T-cell (primary cell): ENCODE measurements at regions not wholly inside any gene's neighbourhood (a gene's known extent, or its start where the extent isn't known, plus 50 kb on each side); places are given as distances from the start of the nearest gene placed in this dataset.

Source experiments
- ATAC-seq, 4 experiments: fragments of 200-7000 bp in 3 of 4; fragments of 150-1000 bp in 1 of 4; cut with Tn5 transposase; replicated peaks in 1 of 4; 1 replicate in 3 of 4; 2 replicates in 1 of 4; pipeline ENCODE4 v1.10.0; 2021; ENCODE audit warnings: moderate library complexity in 3 of 4, mild to moderate bottlenecking in 2 of 4, moderate number of reproducible peaks in 1 of 4
- CTCF ChIA-PET, 2 donors: fragments of 300-600 bp; sonication (Branson Sonifier 250); formaldehyde crosslinking; loops; one replicate each; lab custom pipeline; 2022; ENCODE audit warnings: antibody characterized with exemption in 2 of 2; lab: Charles Lee
- POLR2A ChIA-PET, 2 donors: fragments of 300-600 bp; sonication (Branson Sonifier 250); formaldehyde crosslinking; loops; one replicate each; lab custom pipeline; 2022; ENCODE audit warnings: antibody characterized with exemption in 2 of 2; lab: Charles Lee
- DNase-seq, 35 experiments: peaks; one replicate each; pipeline versions ENCODE4 v3.0.0 to v3.0.0-alpha.2; 2013 to 2023
- H3K27ac ChIP-seq: one replicate; pipeline ENCODE4 v1.5.1; 2013; ENCODE audit warnings: low read length
- H3K27me3 ChIP-seq, 2 experiments: replicated peaks in 1 of 2; 1 replicate in 1 of 2; 2 replicates in 1 of 2; pipeline versions ENCODE4 v1.6.1 to v1.7.0; 2013; ENCODE audit warnings: low read length in 1 of 2, mixed read lengths in 1 of 2; ENCODE audit not compliant: control insufficient read depth in 2 of 2, insufficient read depth in 2 of 2; ENCODE audit errors: extremely low read depth in 1 of 2
- H3K36me3 ChIP-seq, 2 donors: 1 replicate in 1 of 2; 2 replicates in 1 of 2; pipeline versions ENCODE4 v1.6.1 to v1.7.0; 2013; ENCODE audit warnings: low read length in 1 of 2; ENCODE audit not compliant: control insufficient read depth in 2 of 2, insufficient read depth in 1 of 2; ENCODE audit errors: extremely low read depth in 1 of 2
- H3K4me1 ChIP-seq, 2 experiments: 1 replicate in 1 of 2; 2 replicates in 1 of 2; pipeline versions ENCODE4 v1.6.1 to v1.7.0; 2013; ENCODE audit warnings: low read length in 2 of 2, mixed read lengths in 1 of 2; ENCODE audit not compliant: insufficient read depth in 2 of 2, control insufficient read depth in 1 of 2; ENCODE audit errors: extremely low read depth in 1 of 2
- H3K4me3 ChIP-seq, 2 donors: 1 replicate in 1 of 2; 2 replicates in 1 of 2; pipeline versions ENCODE4 v1.5.1 to v1.7.0; 2013; ENCODE audit warnings: mild to moderate bottlenecking in 2 of 2, low read length in 1 of 2, moderate library complexity in 1 of 2; ENCODE audit not compliant: control insufficient read depth in 1 of 2; ENCODE audit errors: extremely low read depth in 1 of 2
- H3K9me3 ChIP-seq: 2 replicates; pipeline ENCODE4 v1.7.0; 2013
- H3K27ac Mint-ChIP-seq, 2 donors: one replicate each; pipeline ENCODE4 v1.8.0; 2020 to 2021; ENCODE audit warnings: mild to moderate bottlenecking in 2 of 2, mixed read lengths in 2 of 2
- H3K27me3 Mint-ChIP-seq, 2 donors: one replicate each; pipeline ENCODE4 v1.8.0; 2021 to 2022; ENCODE audit warnings: mixed read lengths in 2 of 2
- H3K36me3 Mint-ChIP-seq: one replicate; pipeline ENCODE4 v1.8.0; 2021; ENCODE audit warnings: mixed read lengths
- H3K4me1 Mint-ChIP-seq, 3 donors: one replicate each; pipeline ENCODE4 v1.8.0; 2020 to 2022; ENCODE audit warnings: mixed read lengths in 3 of 3, mild to moderate bottlenecking in 1 of 3
- H3K4me3 Mint-ChIP-seq, 3 donors: one replicate each; pipeline ENCODE4 v1.8.0; 2020 to 2022; ENCODE audit warnings: mild to moderate bottlenecking in 3 of 3, mixed read lengths in 3 of 3, moderate library complexity in 3 of 3
- H3K9me3 Mint-ChIP-seq, 3 donors: one replicate each; pipeline ENCODE4 v1.8.0; 2020 to 2022; ENCODE audit warnings: mixed read lengths in 3 of 3
- WGBS: methylation state at CpG from one replicate; pipeline ENCODE4 v1.1.5; 2013; ENCODE audit warnings: missing lambda C conversion rate; ENCODE audit not compliant: insufficient coverage; 5-methylcytosine and 5-hydroxymethylcytosine counted together

DNA sequence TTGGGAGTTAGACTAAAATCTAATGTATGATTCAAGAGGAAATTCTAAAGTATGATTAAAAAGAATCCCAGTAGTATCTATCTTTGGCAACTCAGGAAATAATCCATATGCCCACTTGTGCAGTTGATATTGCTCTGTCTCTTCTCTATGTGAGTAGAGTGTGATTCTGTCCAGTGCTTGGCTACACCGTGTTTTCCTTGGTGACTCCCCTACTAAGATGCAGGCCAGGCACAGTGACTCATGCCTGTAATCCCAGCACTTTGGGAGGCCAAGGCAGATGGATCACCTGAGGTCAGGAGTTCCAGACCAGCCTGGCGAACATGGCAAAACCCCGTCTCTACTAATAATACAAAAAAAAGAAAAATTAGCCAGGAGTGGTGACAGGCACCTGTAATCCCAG lies 495.4 kb downstream of the MAT2B start:
- H3K27me3 ChIP-seq, result no peaks in the 10 kb centered on the region
- no peak overlapping the region for H3K4me3 ChIP-seq
- no peaks in the 10 kb centered on the region for H3K27me3 Mint-ChIP-seq
- H3K4me3 Mint-ChIP-seq, result no peak overlapping the region
- no peaks in the 10 kb centered on the region for H3K4me1 Mint-ChIP-seq
- CTCF ChIA-PET, result no interaction called here
- no peak overlapping the region for H3K27ac Mint-ChIP-seq
- no peak overlapping the region for H3K27ac ChIP-seq
- H3K36me3 ChIP-seq, result no peaks in the 10 kb centered on the region
- H3K36me3 Mint-ChIP-seq, result no peaks in the 10 kb centered on the region
- POLR2A ChIA-PET, result no interaction called here
- 83% methylated on average over 1 of the region's 3 CpGs for WGBS
- DNase-seq (no peak), ATAC-seq (no peak)
- H3K9me3 ChIP-seq, result no peaks in the 10 kb centered on the region
- peaks cover 0 to 12% (median 0%) of the 10 kb centered on the region in 3 donors for H3K9me3 Mint-ChIP-seq
- no peaks in the 10 kb centered on the region for H3K4me1 ChIP-seq

DNA sequence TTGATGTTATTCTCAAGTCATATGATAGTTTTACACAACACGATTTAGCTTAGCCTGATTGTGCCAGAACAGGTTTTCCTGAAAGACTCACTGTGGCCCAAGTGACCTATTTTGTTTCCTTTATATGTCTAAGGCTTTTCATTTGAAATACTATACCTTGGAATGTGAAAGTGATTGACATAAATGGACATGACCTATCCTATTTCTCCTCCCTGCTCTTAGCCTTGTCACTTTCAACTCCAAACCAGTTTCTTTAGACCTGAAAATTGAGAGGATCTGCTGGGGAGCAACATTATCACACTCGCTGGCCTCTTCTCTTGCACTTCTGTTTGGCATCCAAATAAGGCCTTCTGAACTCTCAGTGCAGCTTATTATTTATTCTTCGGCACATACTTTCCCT lies 496.8 kb downstream of the MAT2B start:
- H3K9me3 ChIP-seq, result no peaks in the 10 kb centered on the region
- H3K27ac ChIP-seq, result no peak overlapping the region
- ChIA-PET POLR2A (no interaction called here), CTCF (no interaction called here)
- peaks cover 0 to 7% (median 4%) of the 10 kb centered on the region in 3 donors for H3K9me3 Mint-ChIP-seq
- H3K27me3 Mint-ChIP-seq, result no peaks in the 10 kb centered on the region
- no peaks in the 10 kb centered on the region for H3K27me3 ChIP-seq
- no peak overlapping the region for H3K4me3 ChIP-seq
- no peak overlapping the region for H3K4me3 Mint-ChIP-seq
- no peaks in the 10 kb centered on the region for H3K36me3 Mint-ChIP-seq
- no peak overlapping the region for H3K27ac Mint-ChIP-seq
- ATAC-seq (no peak), DNase-seq (no peak)
- WGBS, result no CpG with 5 or more reads among the region's 3 CpGs
- no peaks in the 10 kb centered on the region for H3K36me3 ChIP-seq
- H3K4me1 Mint-ChIP-seq, result no peaks in the 10 kb centered on the region
- no peaks in the 10 kb centered on the region for H3K4me1 ChIP-seq

DNA sequence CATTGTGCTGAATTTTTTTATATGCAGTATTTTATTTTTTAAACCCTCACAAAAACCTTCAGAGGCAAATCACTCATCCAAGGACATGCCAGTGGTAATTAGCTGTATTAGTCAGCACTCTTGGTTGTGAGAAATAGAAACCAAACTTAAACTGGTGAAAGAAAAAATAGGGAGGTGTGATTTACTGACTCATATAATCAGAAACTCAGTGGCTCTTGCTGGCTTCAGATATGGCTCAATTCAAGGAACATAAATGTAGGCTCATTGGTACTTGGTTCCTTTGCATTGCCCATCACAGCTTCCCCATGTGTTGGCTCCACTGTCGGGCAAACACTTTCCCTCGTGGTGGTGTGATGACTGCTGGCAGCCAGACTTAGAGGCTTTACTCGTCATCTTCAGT lies 497.2 kb downstream of the MAT2B start:
- Mint-ChIP-seq H3K4me3 (no peak overlapping the region), H3K9me3 (peaks cover 0 to 5% (median 4%) of the 10 kb centered on the region in 3 donors), H3K4me1 (no peaks in the 10 kb centered on the region), H3K27me3 (no peaks in the 10 kb centered on the region), H3K27ac (no peak overlapping the region), H3K36me3 (no peaks in the 10 kb centered on the region)
- 33% methylated on average over 1 of the region's 3 CpGs for WGBS
- no peaks in the 10 kb centered on the region for H3K9me3 ChIP-seq
- H3K4me1 ChIP-seq, result no peaks in the 10 kb centered on the region
- no peak overlapping the region for H3K27ac ChIP-seq
- no peaks in the 10 kb centered on the region for H3K27me3 ChIP-seq
- ChIA-PET POLR2A (no interaction called here), CTCF (no interaction called here)
- no peak overlapping the region for H3K4me3 ChIP-seq
- no peak for DNase-seq
- no peaks in the 10 kb centered on the region for H3K36me3 ChIP-seq
- ATAC-seq, result no peak

DNA sequence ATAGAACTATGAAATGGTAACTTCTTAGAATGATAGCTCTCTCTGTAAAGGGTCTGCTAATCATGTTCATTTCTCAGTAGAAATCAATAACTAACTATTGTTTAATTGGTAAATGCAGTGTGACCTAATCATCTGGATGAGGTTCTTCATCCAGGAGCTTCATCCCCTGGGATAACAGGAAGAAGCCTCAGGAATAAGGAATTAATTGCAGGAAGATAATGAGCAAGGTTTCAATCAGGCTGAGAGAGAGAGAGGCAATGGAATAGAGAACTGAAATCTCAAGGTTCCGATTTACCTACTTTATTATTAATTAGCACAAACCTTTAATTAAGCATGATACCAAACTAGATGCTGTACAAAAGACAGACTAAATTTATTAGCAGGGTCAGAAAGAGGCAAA lies 499.7 kb downstream of the MAT2B start:
- Mint-ChIP-seq H3K27me3 (no peaks in the 10 kb centered on the region), H3K4me3 (no peak overlapping the region), H3K4me1 (no peaks in the 10 kb centered on the region), H3K27ac (no peak overlapping the region), H3K9me3 (peaks cover 0 to 5% (median 4%) of the 10 kb centered on the region in 3 donors), H3K36me3 (no peaks in the 10 kb centered on the region)
- H3K4me1 ChIP-seq, result no peaks in the 10 kb centered on the region
- H3K4me3 ChIP-seq, result no peak overlapping the region
- ChIA-PET CTCF (no interaction called here), POLR2A (interaction anchor here in 1 of 2 donors (0.5 kb wide), 1 partner anchor 1702 kb away, joined by 3 read pairs; no protein-coding TSS in a partner anchor)
- no peaks in the 10 kb centered on the region for H3K36me3 ChIP-seq
- ATAC-seq (no peak), DNase-seq (no peak)
- no CpG with 5 or more reads among the region's 1 CpG for WGBS
- no peak overlapping the region for H3K27ac ChIP-seq
- no peaks in the 10 kb centered on the region for H3K9me3 ChIP-seq
- no peaks in the 10 kb centered on the region for H3K27me3 ChIP-seq

DNA sequence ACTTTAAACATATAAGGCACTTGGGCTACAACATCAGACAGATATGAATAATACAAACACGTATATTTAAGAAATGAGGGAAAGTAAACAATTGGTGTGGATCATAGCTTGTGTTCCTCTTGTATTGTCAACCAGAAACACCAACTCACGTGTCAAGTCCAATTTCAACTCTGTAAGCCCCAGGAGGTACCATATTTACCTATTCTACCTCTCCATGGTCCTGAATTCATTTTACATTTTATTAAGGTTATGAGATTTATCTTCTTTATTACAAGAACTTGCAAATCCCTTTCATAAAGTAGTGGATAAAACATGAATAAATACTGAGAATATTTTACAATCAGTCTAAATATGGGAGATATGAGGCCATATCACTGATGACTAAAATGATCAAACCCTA lies 501.6 kb downstream of the MAT2B start:
- H3K36me3 Mint-ChIP-seq, result no peaks in the 10 kb centered on the region
- Histone ChIP-seq H3K36me3 (no peaks in the 10 kb centered on the region), H3K4me3 (no peak overlapping the region), H3K27me3 (no peaks in the 10 kb centered on the region), H3K9me3 (no peaks in the 10 kb centered on the region), H3K4me1 (no peaks in the 10 kb centered on the region), H3K27ac (no peak overlapping the region)
- H3K4me1 Mint-ChIP-seq, result no peaks in the 10 kb centered on the region
- ChIA-PET POLR2A (no interaction called here), CTCF (no interaction called here)
- no peak overlapping the region for H3K4me3 Mint-ChIP-seq
- H3K27me3 Mint-ChIP-seq, result no peaks in the 10 kb centered on the region
- WGBS, result no CpG with 5 or more reads among the region's 2 CpGs
- ATAC-seq (no peak), DNase-seq (no peak)
- no peak overlapping the region for H3K27ac Mint-ChIP-seq
- peaks cover 0 to 5% (median 4%) of the 10 kb centered on the region in 3 donors for H3K9me3 Mint-ChIP-seq

DNA sequence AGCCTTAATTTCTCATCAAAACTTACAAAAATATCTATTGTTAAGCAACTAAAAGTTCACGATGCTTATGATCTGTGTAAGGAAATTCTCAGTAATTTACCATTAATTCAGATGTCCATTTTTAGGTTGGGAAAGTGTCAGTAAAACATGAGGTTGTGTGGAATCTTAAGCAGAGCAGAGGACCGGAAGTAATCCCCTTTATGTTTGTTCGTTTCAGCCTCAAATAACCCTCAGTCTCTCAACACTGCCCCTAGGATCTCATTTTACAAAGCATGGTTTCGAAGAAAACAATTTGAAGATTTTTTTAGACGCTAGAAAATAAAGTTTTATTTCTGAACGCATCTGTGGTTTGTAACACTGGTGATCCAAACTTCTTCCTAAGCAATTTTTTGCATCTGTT lies 504.2 kb downstream of the MAT2B start:
- no peak overlapping the region for H3K4me3 ChIP-seq
- Mint-ChIP-seq H3K36me3 (no peaks in the 10 kb centered on the region), H3K27me3 (no peaks in the 10 kb centered on the region), H3K9me3 (peaks cover 0 to 5% (median 4%) of the 10 kb centered on the region in 3 donors), H3K4me1 (no peaks in the 10 kb centered on the region), H3K4me3 (no peak overlapping the region), H3K27ac (no peak overlapping the region)
- no peaks in the 10 kb centered on the region for H3K27me3 ChIP-seq
- ATAC-seq (no peak), DNase-seq (no peak)
- H3K4me1 ChIP-seq, result no peaks in the 10 kb centered on the region
- no CpG with 5 or more reads among the region's 6 CpGs for WGBS
- H3K9me3 ChIP-seq, result no peaks in the 10 kb centered on the region
- H3K36me3 ChIP-seq, result no peaks in the 10 kb centered on the region
- CTCF ChIA-PET, result no interaction called here
- H3K27ac ChIP-seq, result no peak overlapping the region
- POLR2A ChIA-PET, result interaction anchor here in 1 of 2 donors (0.6 kb wide), 1 partner anchor 43 kb away, joined by 5 read pairs; no protein-coding TSS in a partner anchor

DNA sequence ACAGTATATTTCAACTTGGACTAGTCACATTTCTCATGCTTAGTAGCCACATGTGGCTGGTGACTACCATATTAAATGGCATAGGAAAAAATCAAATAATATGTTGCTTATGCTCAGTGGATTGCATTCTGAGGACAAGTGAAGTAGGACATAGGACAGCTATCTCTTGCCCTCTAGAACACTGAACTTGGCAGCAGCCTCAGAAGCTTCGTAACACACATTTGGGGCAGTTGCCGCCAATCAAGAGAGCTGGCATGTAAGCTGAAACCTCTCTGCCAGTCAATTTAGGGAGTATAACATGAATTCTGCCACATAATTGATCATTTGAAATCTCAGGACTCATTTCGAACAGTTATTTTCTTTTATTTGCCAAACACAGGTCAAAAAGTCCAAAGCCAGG lies 505.5 kb downstream of the MAT2B start:
- H3K36me3 ChIP-seq, result no peaks in the 10 kb centered on the region

More for the DNA sequence above, 505.5 kb downstream of the MAT2B start:
- H3K9me3 Mint-ChIP-seq, result peaks cover 0 to 9% (median 0%) of the 10 kb centered on the region in 3 donors
- Histone ChIP-seq H3K9me3 (no peaks in the 10 kb centered on the region), H3K27me3 (no peaks in the 10 kb centered on the region), H3K4me3 (no peak overlapping the region), H3K4me1 (no peaks in the 10 kb centered on the region), H3K27ac (no peak overlapping the region)
- no peaks in the 10 kb centered on the region for H3K36me3 Mint-ChIP-seq
- ChIA-PET CTCF (no interaction called here), POLR2A (no interaction called here)
- no peaks in the 10 kb centered on the region for H3K27me3 Mint-ChIP-seq
- H3K27ac Mint-ChIP-seq, result no peak overlapping the region
- 90% methylated on average over 2 of the region's 3 CpGs for WGBS
- no peak overlapping the region for H3K4me3 Mint-ChIP-seq
- DNase-seq (no peak), ATAC-seq (no peak)
- no peaks in the 10 kb centered on the region for H3K4me1 Mint-ChIP-seq
